Stomach (tissue), 8 donors: ENCODE measurements at regions not wholly inside any gene's neighbourhood (a gene's known extent, or its start where the extent isn't known, plus 50 kb on each side); places are given as distances from the start of the nearest gene placed in this dataset.

Experiments used
- DNase-seq, 2 donors: peaks; one replicate each; pipeline versions ENCODE4 v3.0.0 to v3.0.0-alpha.2; 2013 to 2019
- H3K27ac ChIP-seq, 5 donors: fragments of 200-600 bp in 4 of 5; sonication (generic) in 4 of 5; one replicate each; pipeline ENCODE4 v1.5.1; 2013 to 2019; ENCODE audit warnings: mild to moderate bottlenecking in 1 of 5, moderate library complexity in 1 of 5
- H3K27me3 ChIP-seq, 3 donors: fragments of 200-600 bp; sonication (generic); one replicate each; pipeline ENCODE4 v1.5.1; 2017 to 2019; ENCODE audit warnings: mixed run types in 1 of 3
- H3K36me3 ChIP-seq, 4 donors: fragments of 200-600 bp; sonication (generic); 1 replicate in 3 of 4; 2 replicates in 1 of 4; pipeline ENCODE4 v1.5.1; 2016 to 2019
- H3K4me1 ChIP-seq, 4 donors: fragments of 200-600 bp; sonication (generic); one replicate each; pipeline ENCODE4 v1.5.1; 2016 to 2019
- H3K4me3 ChIP-seq, 4 donors: fragments of 200-600 bp; sonication (generic) in 3 of 4; one replicate each; pipeline ENCODE4 v1.5.1; 2016 to 2019; ENCODE audit warnings: mild to moderate bottlenecking in 1 of 4
- H3K9me3 ChIP-seq, 4 donors: fragments of 200-600 bp; sonication (generic); one replicate each; pipeline ENCODE4 v1.5.1; 2016 to 2019
- EP300 ChIP-seq: sonication (generic); formaldehyde crosslinking; IDR thresholded peaks from one replicate; pipeline ENCODE4 v1.6.1; 2017; ENCODE audit warnings: antibody characterized with exemption
- POLR2A ChIP-seq, 4 donors: fragments of 450-650 bp; IDR thresholded peaks; one replicate each; pipeline ENCODE4 v1.6.1; 2016; ENCODE audit warnings: antibody characterized with exemption in 4 of 4, control low read depth in 2 of 4, mild to moderate bottlenecking in 1 of 4, moderate library complexity in 1 of 4
- POLR2AphosphoS5 ChIP-seq, 3 donors: sonication (generic); formaldehyde crosslinking; IDR thresholded peaks; one replicate each; pipeline ENCODE4 v1.6.1; 2016; ENCODE audit warnings: antibody characterized with exemption in 3 of 3
- WGBS, 5 donors: extraction: QIAGEN DNeasy Blood & Tissue Kit in 3 of 5; methylation state at CpG; one replicate each; pipeline versions ENCODE4 v1.1.5 to v1.1.7; 2013 to 2018; 5-methylcytosine and 5-hydroxymethylcytosine counted together
- intact Hi-C: fragments of 100-400 bp; cut with DNase I; formaldehyde crosslinking; loops from one replicate; pipeline ENCODE4 v1.15.1; 2023; ENCODE audit warnings: low total_unique reads
- TF ChIP-seq, protein P1 (sequence below), 7 experiments: fragments of 450-650 bp in 4 of 7; fragments of 200-600 bp in 3 of 7; sonication (generic) in 3 of 7; IDR thresholded peaks; one replicate each; pipeline ENCODE4 v1.5.1; 2016 to 2019; ENCODE audit warnings: antibody characterized with exemption in 7 of 7, control low read depth in 2 of 7, mild to moderate bottlenecking in 1 of 7
- donor health status: healthy with polysubstance abuse.
- donor health status: Bipolar disorder and iron deficiency.
- donor health status: healthy.

DNA sequence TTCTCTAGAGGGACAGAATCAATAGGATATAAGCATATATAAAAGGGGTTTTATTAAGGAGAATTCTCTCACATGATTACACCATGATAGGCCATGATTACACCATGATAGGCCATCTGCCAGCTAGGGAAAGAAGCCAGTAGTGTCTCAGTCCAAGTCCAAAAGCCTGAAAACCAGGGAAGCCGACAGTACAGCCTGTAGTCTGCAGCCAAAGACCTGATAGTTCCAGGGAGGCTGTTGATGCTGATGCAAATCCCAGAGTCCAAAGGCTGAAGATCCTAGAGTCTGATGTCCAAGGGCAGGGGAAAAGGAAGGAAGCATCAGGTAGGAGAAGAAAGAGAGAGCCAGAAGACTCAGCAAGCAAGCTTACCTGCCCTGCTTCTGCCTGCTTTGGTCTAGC lies 411.3 kb upstream of the EMCN start:
- intact Hi-C loops = no loop called here
- TF ChIP-seq POLR2A (IDR thresholded peaks at IDR 0.05) (no peak), EP300 (no peak), POLR2AphosphoS5 (IDR thresholded peaks at IDR 0.05) (no peak)
- TF ChIP-seq, protein P1, sequence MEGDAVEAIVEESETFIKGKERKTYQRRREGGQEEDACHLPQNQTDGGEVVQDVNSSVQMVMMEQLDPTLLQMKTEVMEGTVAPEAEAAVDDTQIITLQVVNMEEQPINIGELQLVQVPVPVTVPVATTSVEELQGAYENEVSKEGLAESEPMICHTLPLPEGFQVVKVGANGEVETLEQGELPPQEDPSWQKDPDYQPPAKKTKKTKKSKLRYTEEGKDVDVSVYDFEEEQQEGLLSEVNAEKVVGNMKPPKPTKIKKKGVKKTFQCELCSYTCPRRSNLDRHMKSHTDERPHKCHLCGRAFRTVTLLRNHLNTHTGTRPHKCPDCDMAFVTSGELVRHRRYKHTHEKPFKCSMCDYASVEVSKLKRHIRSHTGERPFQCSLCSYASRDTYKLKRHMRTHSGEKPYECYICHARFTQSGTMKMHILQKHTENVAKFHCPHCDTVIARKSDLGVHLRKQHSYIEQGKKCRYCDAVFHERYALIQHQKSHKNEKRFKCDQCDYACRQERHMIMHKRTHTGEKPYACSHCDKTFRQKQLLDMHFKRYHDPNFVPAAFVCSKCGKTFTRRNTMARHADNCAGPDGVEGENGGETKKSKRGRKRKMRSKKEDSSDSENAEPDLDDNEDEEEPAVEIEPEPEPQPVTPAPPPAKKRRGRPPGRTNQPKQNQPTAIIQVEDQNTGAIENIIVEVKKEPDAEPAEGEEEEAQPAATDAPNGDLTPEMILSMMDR (IDR thresholded peaks at IDR 0.05) = no peak
- Histone ChIP-seq H3K4me1 (no peaks in the 10 kb centered on the region), H3K36me3 (no peaks in the 10 kb centered on the region), H3K27ac (no peak overlapping the region), H3K27me3 (no peaks in the 10 kb centered on the region), H3K4me3 (no peak overlapping the region), H3K9me3 (no peaks in the 10 kb centered on the region)
- WGBS, 5 donors = 73 to 83% (median 79%) methylated on average over 1 of the region's 1 CpG
- DNase-seq = no peak

DNA sequence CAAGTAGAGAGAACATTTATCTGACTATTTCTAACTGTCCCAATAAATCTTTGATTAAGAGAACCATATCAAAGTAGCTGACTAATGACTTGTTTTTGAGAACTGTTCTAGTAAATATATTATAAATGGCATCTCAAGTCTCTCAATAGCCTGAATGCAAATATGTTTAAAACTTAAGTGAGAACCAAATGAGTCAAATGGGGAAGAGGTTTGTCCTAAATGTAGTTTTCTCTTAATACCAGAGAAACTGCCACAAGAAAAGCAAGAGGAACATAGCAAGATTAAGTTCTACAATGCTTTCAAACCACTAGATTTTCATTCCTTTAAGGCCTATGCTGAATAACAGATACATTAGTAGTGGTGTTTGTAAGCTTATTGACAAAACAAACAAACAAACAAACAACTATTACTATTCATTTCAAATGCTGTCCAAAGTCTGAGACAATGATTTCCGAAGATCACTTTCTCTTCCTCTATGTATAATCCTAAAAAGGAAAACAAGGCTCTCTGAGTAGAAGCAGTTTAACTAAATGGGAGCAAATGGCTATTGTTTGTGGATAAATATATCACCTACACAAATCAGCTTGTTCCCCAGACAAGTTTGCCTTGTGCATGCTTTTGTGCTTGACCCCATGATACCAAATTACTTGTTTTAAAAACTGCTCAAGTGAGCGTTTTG lies 408.4 kb upstream of the EMCN start:
- Histone ChIP-seq H3K36me3 (no peaks in the 10 kb centered on the region), H3K4me1 (no peaks in the 10 kb centered on the region), H3K4me3 (no peak overlapping the region), H3K27me3 (no peaks in the 10 kb centered on the region), H3K9me3 (no peaks in the 10 kb centered on the region), H3K27ac (no peak overlapping the region)
- TF ChIP-seq, protein P1 (IDR thresholded peaks at IDR 0.05) = no peak
- TF ChIP-seq POLR2AphosphoS5 (IDR thresholded peaks at IDR 0.05) = no peak
- TF ChIP-seq POLR2A (IDR thresholded peaks at IDR 0.05) = no peak
- TF ChIP-seq EP300 = no peak
- WGBS, 5 donors = 84 to 89% (median 86%) methylated on average over 2 of the region's 2 CpGs
- no peak for DNase-seq
- intact Hi-C loops = no loop called here

DNA sequence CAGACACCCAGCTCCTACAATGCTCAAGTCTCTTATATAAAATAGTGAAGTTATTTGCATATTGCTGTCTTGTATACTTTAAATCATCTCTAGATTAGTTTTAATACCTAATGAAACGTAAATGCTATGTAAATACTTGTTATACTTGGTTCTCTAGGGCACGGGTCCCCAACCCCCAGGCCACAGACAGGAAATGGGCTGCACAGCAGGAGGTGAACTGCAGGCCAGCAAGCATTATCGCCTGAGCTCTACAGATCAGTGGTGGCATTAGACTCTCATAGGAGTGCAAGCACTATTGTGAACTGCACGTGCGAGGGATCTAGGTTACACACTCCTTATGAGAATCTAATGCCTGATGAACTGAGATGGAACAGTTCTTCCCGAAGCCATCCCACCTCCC lies 395.9 kb upstream of the EMCN start:
- Histone ChIP-seq H3K36me3 (no peaks in the 10 kb centered on the region), H3K27ac (no peak overlapping the region), H3K4me3 (no peak overlapping the region), H3K27me3 (no peaks in the 10 kb centered on the region), H3K4me1 (no peaks in the 10 kb centered on the region), H3K9me3 (peaks cover 0 to 4% (median 0%) of the 10 kb centered on the region in 4 donors)
- intact Hi-C loops = no loop called here
- 75 to 89% (median 81%) methylated on average over 6 of the region's 6 CpGs for WGBS, 5 donors
- no peak for DNase-seq
- TF ChIP-seq EP300 = no peak
- no peak for TF ChIP-seq POLR2A (IDR thresholded peaks at IDR 0.05)
- TF ChIP-seq POLR2AphosphoS5 (IDR thresholded peaks at IDR 0.05) = no peak
- TF ChIP-seq, protein P1 (IDR thresholded peaks at IDR 0.05) = no peak

DNA sequence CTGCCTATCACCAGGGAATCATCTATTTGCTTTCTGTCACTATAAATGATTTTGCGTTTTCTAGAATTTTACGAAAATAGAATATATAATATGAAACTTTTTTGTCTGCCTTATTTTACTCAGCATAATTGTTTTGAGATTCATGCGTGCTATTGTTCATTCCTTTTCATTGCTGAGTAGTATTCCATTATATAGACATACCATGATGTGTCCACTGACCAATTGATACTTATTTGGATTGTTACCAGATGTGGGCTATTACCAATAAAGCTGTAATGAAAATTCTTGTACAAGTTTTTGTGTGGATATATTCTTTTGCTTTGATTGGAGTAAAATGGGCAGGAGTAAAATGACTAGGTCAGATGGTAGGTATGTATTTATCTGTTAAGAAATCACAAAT lies 390.7 kb upstream of the EMCN start:
- H3K4me3 ChIP-seq = no peak overlapping the region
- H3K27me3 ChIP-seq = no peaks in the 10 kb centered on the region
- TF ChIP-seq, protein P1 (IDR thresholded peaks at IDR 0.05) = no peak
- TF ChIP-seq POLR2AphosphoS5 (IDR thresholded peaks at IDR 0.05) = no peak
- TF ChIP-seq POLR2A (IDR thresholded peaks at IDR 0.05) = no peak
- TF ChIP-seq EP300 = no peak
- H3K27ac ChIP-seq = no peak overlapping the region
- H3K9me3 ChIP-seq = no peaks in the 10 kb centered on the region
- intact Hi-C loops = no loop called here
- H3K36me3 ChIP-seq = no peaks in the 10 kb centered on the region
- no peak for DNase-seq
- H3K4me1 ChIP-seq = no peaks in the 10 kb centered on the region
- WGBS, 5 donors = 67 to 95% (median 78%) methylated on average over 3 of the region's 3 CpGs
